Immature natural killer cell (primary cell): ENCODE measurements at regions not wholly inside any gene's neighbourhood (a gene's known extent, or its start where the extent isn't known, plus 50 kb on each side); places are given as distances from the start of the nearest gene placed in this dataset.

Experiments
- DNase-seq, 3 donors: peaks; one replicate each; pipeline ENCODE4 v3.0.0; 2022; ENCODE audit warnings: mixed read lengths in 1 of 3
- H3K27ac Mint-ChIP-seq, 6 donors: one replicate each; pipeline ENCODE4 v1.8.0; 2020; ENCODE audit warnings: mixed read lengths in 6 of 6, mild to moderate bottlenecking in 5 of 6, inconsistent platforms in 4 of 6, moderate library complexity in 3 of 6
- H3K27me3 Mint-ChIP-seq, 3 donors: one replicate each; pipeline ENCODE4 v1.8.0; 2020 to 2021; ENCODE audit warnings: low read depth in 3 of 3, mild to moderate bottlenecking in 3 of 3, mixed read lengths in 3 of 3, moderate library complexity in 3 of 3, inconsistent platforms in 1 of 3
- H3K36me3 Mint-ChIP-seq, 3 donors: one replicate each; pipeline ENCODE4 v1.8.0; 2020; ENCODE audit warnings: mixed read lengths in 3 of 3, inconsistent platforms in 2 of 3, mild to moderate bottlenecking in 2 of 3
- H3K4me1 Mint-ChIP-seq, 2 donors: one replicate each; pipeline ENCODE4 v1.8.0; 2020; ENCODE audit warnings: inconsistent platforms in 2 of 2, mild to moderate bottlenecking in 2 of 2, mixed read lengths in 2 of 2, moderate library complexity in 1 of 2
- H3K4me3 Mint-ChIP-seq, 5 donors: one replicate each; pipeline ENCODE4 v1.8.0; 2020; ENCODE audit warnings: mild to moderate bottlenecking in 5 of 5, mixed read lengths in 5 of 5, inconsistent platforms in 3 of 5, moderate library complexity in 3 of 5
- H3K9me3 Mint-ChIP-seq, 6 donors: one replicate each; pipeline ENCODE4 v1.8.0; 2020; ENCODE audit warnings: mild to moderate bottlenecking in 6 of 6, mixed read lengths in 6 of 6, inconsistent platforms in 4 of 6, moderate library complexity in 3 of 6

DNA sequence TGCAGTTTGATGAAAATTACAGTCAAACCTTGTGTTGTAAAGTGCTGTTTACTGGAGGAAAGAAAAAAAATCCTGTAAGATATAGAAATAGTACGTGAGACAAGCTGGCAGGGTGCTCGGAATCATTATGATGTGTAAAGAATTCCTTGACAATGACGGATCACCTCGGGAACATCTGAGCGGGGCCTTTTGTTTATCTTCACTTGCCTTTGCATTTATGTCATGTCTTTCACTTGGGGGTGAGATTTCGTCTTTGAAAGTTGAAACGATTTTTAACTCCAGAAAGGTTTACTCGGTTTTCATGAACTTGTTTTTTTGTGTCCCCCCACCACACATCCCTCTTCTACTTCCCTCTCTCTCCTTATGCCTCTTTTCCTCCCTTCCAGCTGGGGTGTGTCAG, 128.3 kb upstream of the VEPH1 start:
- no peak for DNase-seq

GRCh38 chr3:157626817-157627216, 123.6 kb upstream of the VEPH1 start:
- H3K4me3 Mint-ChIP-seq, result no peak overlapping the region
- H3K27me3 Mint-ChIP-seq, result peaks cover 2 to 9% (median 4%) of the 10 kb centered on the region in 3 donors
- H3K4me1 Mint-ChIP-seq, result no peaks in the 10 kb centered on the region
- no peaks in the 10 kb centered on the region for H3K36me3 Mint-ChIP-seq
- no peak overlapping the region for H3K27ac Mint-ChIP-seq
- peaks cover 0 to 6% (median 0%) of the 10 kb centered on the region in 6 donors for H3K9me3 Mint-ChIP-seq
- no peak for DNase-seq

More for the DNA sequence above, 128.3 kb upstream of the VEPH1 start:
- Mint-ChIP-seq H3K27me3 (peaks cover 2 to 13% (median 7%) of the 10 kb centered on the region in 3 donors), H3K9me3 (peaks cover 0 to 13% (median 1%) of the 10 kb centered on the region in 6 donors), H3K36me3 (no peaks in the 10 kb centered on the region), H3K4me3 (no peak overlapping the region), H3K4me1 (no peaks in the 10 kb centered on the region), H3K27ac (no peak overlapping the region)

GRCh38 chr3:157624801-157625200, 121.6 kb upstream of the VEPH1 start:
- Mint-ChIP-seq H3K36me3 (no peaks in the 10 kb centered on the region), H3K27ac (no peak overlapping the region), H3K4me3 (no peak overlapping the region), H3K27me3 (peaks cover 0 to 4% (median 2%) of the 10 kb centered on the region in 3 donors), H3K4me1 (no peaks in the 10 kb centered on the region), H3K9me3 (peaks cover 0 to 4% (median 0%) of the 10 kb centered on the region in 6 donors)
- no peak for DNase-seq

DNA sequence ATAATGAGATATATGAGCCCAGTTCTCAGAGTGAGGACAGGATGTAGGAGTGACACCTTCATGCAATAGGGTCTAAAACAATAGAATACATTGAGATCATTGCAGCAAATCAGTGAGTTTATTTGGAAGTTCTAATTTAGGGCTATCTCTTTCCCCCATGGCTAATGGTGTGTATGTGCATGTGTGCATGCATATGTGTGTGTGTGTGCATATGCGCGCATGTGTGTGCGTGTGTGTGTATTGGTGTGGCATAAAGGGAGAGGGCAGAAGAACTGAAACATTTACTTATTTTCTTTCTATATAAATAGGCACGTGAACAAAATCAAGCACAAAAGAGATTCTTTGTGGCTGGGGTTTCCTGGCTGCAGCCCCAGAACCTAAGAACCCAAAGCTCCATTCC, 115.7 kb upstream of the VEPH1 start:
- Mint-ChIP-seq H3K9me3 (no peaks in the 10 kb centered on the region), H3K36me3 (no peaks in the 10 kb centered on the region), H3K27me3 (peaks cover 0 to 5% (median 0%) of the 10 kb centered on the region in 3 donors), H3K27ac (no peak overlapping the region), H3K4me1 (peaks cover 6 to 7% of the 10 kb centered on the region in 2 donors), H3K4me3 (no peak overlapping the region)
- no peak for DNase-seq

- no peak overlapping the region for H3K4me3 Mint-ChIP-seq
- peaks cover 6 to 7% of the 10 kb centered on the region in 2 donors for H3K4me1 Mint-ChIP-seq
- H3K27ac Mint-ChIP-seq, result no peak overlapping the region
- peaks cover 0 to 5% (median 0%) of the 10 kb centered on the region in 3 donors for H3K27me3 Mint-ChIP-seq
- DNase-seq, result peak; percentile 5 to 30 (median 9)
- no peaks in the 10 kb centered on the region for H3K36me3 Mint-ChIP-seq
- no peaks in the 10 kb centered on the region for H3K9me3 Mint-ChIP-seq
Observed at GRCh38 chr3:157618075-157618760, 115.0 kb upstream of the VEPH1 start.

DNA sequence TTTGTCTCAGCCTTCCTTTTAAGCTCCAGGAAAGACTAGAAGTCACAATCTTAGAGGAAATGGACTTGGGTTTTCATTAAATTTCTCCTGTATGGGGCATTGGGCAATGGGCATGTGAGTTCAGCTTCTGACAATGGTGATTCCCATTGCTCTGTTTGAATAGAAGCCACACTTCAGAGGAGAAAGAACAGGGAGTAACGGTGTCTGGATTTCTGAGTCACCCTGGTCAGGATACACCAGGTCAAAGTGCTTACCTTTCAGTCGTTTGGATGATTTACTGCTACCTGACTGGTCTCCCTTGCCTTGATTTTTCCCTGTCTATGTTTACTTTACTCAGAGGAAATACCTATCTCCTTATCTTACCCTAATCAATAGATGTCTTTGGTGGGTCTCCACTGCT, 111.7 kb upstream of the VEPH1 start:
- Mint-ChIP-seq H3K27me3 (peaks cover 0 to 5% (median 0%) of the 10 kb centered on the region in 3 donors), H3K27ac (no peak overlapping the region), H3K4me1 (peaks cover 6 to 7% of the 10 kb centered on the region in 2 donors), H3K4me3 (no peak overlapping the region), H3K9me3 (no peaks in the 10 kb centered on the region), H3K36me3 (no peaks in the 10 kb centered on the region)
- DNase-seq, result no peak

- H3K36me3 Mint-ChIP-seq, result no peaks in the 10 kb centered on the region
- H3K27ac Mint-ChIP-seq, result no peak overlapping the region
Observed at GRCh38 chr3:157611536-157612076, 108.4 kb upstream of the VEPH1 start.

GRCh38 chr3:157610876-157611535, 107.8 kb upstream of the VEPH1 start:
- no peak overlapping the region for H3K27ac Mint-ChIP-seq
- peaks cover 2 to 16% of the 10 kb centered on the region in 2 donors for H3K4me1 Mint-ChIP-seq
- DNase-seq, result no peak
- H3K36me3 Mint-ChIP-seq, result no peaks in the 10 kb centered on the region
- H3K4me3 Mint-ChIP-seq, result no peak overlapping the region
- no peaks in the 10 kb centered on the region for H3K9me3 Mint-ChIP-seq
- peaks cover 1 to 5% (median 3%) of the 10 kb centered on the region in 3 donors for H3K27me3 Mint-ChIP-seq

More at GRCh38 chr3:157611536-157612076, 108.4 kb upstream of the VEPH1 start:
- Mint-ChIP-seq H3K27me3 (peaks cover 1 to 2% (median 2%) of the 10 kb centered on the region in 3 donors), H3K9me3 (no peaks in the 10 kb centered on the region), H3K4me3 (no peak overlapping the region), H3K4me1 (peaks cover 2 to 14% of the 10 kb centered on the region in 2 donors)
- no peak for DNase-seq

- H3K9me3 Mint-ChIP-seq, result no peaks in the 10 kb centered on the region
- no peaks in the 10 kb centered on the region for H3K36me3 Mint-ChIP-seq
Observed at GRCh38 chr3:157607826-157608405, 104.7 kb upstream of the VEPH1 start.

DNA sequence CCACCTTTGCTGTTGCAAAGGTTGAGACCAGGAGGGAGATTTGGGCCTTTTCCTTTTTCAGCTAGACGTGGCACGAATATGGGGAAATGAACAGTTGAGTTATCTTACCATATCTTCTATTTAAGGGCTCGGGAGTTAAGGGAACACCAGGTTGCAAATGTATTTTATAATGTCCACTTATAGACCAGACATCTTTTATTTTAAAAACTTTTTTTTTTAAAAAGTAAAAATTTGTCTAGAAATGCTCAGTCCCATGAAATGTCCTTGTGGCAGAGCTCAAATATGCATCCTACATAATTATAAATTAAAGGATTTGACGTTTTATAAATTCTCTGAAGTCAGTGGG, 103.6 kb upstream of the VEPH1 start:
- Mint-ChIP-seq H3K9me3 (no peaks in the 10 kb centered on the region), H3K27ac (no peak overlapping the region), H3K4me3 (no peak overlapping the region), H3K27me3 (peaks cover 1 to 8% (median 7%) of the 10 kb centered on the region in 3 donors), H3K4me1 (peaks cover 2 to 16% of the 10 kb centered on the region in 2 donors), H3K36me3 (no peaks in the 10 kb centered on the region)
- DNase-seq, result no peak

More at GRCh38 chr3:157607826-157608405, 104.7 kb upstream of the VEPH1 start:
- H3K27ac Mint-ChIP-seq, result no peak overlapping the region
- peaks cover 2 to 16% of the 10 kb centered on the region in 2 donors for H3K4me1 Mint-ChIP-seq
- DNase-seq, result no peak
- no peak overlapping the region for H3K4me3 Mint-ChIP-seq
- H3K27me3 Mint-ChIP-seq, result peaks cover 1 to 8% (median 7%) of the 10 kb centered on the region in 3 donors

GRCh38 chr3:157606011-157606851, 103.0 kb upstream of the VEPH1 start:
- peaks cover 1 to 8% (median 7%) of the 10 kb centered on the region in 3 donors for H3K27me3 Mint-ChIP-seq
- H3K27ac Mint-ChIP-seq, result no peak overlapping the region
- peak; percentile 12 to 32 (median 29) for DNase-seq
- H3K4me3 Mint-ChIP-seq, result no peak overlapping the region
- H3K4me1 Mint-ChIP-seq, result peaks cover 2 to 16% of the 10 kb centered on the region in 2 donors
- no peaks in the 10 kb centered on the region for H3K36me3 Mint-ChIP-seq
- no peaks in the 10 kb centered on the region for H3K9me3 Mint-ChIP-seq

- Mint-ChIP-seq H3K4me3 (no peak overlapping the region), H3K36me3 (no peaks in the 10 kb centered on the region), H3K27ac (no peak overlapping the region), H3K27me3 (peaks cover 1 to 8% (median 5%) of the 10 kb centered on the region in 3 donors), H3K4me1 (peaks cover 2 to 16% of the 10 kb centered on the region in 2 donors), H3K9me3 (no peaks in the 10 kb centered on the region)
- DNase-seq, result no peak
Observed at GRCh38 chr3:157605356-157605755, 102.1 kb upstream of the VEPH1 start.

- H3K27me3 Mint-ChIP-seq, result peaks cover 1 to 8% (median 5%) of the 10 kb centered on the region in 3 donors
- peaks cover 2 to 7% of the 10 kb centered on the region in 2 donors for H3K4me1 Mint-ChIP-seq
- no peaks in the 10 kb centered on the region for H3K9me3 Mint-ChIP-seq
- no peak overlapping the region for H3K27ac Mint-ChIP-seq
- no peak for DNase-seq
- no peak overlapping the region for H3K4me3 Mint-ChIP-seq
- H3K36me3 Mint-ChIP-seq, result no peaks in the 10 kb centered on the region
Observed at GRCh38 chr3:157602424-157602823, 99.2 kb upstream of the VEPH1 start.
